Neural progenitor cell (in vitro differentiated cells): ENCODE measurements at regions not wholly inside any gene's neighbourhood (a gene's known extent, or its start where the extent isn't known, plus 50 kb on each side); places are given as distances from the start of the nearest gene placed in this dataset.

Source experiments
- CTCF ChIP-seq: fragments of 200-600 bp; sonication (generic); IDR thresholded peaks from 2 replicates; pipeline ENCODE4 v1.5.1; 2017; ENCODE audit warnings: antibody characterized with exemption, mild to moderate bottlenecking
- EZH2phosphoT487 ChIP-seq: fragments of 200-600 bp; sonication (generic); IDR thresholded peaks from 2 replicates; pipeline ENCODE4 v1.6.1; 2017; ENCODE audit warnings: antibody characterized with exemption

GRCh38 chr2:77939801-77940200, 417.6 kb upstream of the LRRTM4 start:
- no peak for TF ChIP-seq CTCF
- no peak for TF ChIP-seq EZH2phosphoT487
